Activated naive CD4-positive, alpha-beta T cell treated with anti-CD3 and anti-CD28 coated beads, Interleukin-2, amount 50 U/mL, for 16 hours (primary cell): ENCODE measurements at regions not wholly inside any gene's neighbourhood (a gene's known extent, or its start where the extent isn't known, plus 50 kb on each side); places are given as distances from the start of the nearest gene placed in this dataset.

Experiments
- DNase-seq: peaks from one replicate; pipeline ENCODE4 v3.0.0-alpha.2; 2020

DNA sequence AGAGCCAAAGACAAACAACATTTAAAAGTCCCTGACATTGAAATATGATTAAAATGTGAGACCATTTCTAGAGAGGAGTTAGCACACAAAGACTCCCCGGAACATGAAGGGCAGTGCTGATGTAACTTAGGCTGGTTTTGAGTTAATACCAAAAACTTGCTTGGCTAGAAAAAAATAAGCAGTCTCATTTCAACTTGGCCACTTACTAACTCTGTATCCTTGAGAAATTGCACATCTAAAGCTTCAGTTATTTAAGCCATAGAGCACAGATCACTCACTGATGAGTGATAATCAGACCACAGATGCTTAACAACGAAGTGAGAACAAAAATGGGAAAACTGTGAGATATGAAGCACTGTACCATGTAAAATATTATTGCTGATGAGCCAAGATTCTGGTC is 65.9 kb upstream of the MAOA start:
- no peak for DNase-seq

DNA sequence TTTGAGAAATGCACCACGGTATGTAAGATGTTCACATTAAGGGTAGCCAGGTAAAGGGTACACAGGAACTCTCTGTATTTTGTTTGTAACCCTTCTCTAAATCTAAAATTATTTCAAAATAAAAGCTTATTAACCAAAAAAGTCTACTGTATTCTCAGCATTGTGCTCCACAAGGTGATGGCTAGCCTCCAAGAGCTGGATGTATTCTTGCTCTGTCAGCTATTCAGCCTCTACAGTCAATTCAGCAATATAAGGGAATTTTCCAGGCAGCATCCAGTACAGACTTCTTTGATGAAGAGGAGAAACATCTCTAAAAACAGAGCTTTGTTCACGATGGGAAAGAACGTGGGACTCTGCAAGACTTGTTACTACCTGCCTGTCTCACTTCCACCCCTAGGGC is 63.5 kb upstream of the MAOA start:
- no peak for DNase-seq

DNA sequence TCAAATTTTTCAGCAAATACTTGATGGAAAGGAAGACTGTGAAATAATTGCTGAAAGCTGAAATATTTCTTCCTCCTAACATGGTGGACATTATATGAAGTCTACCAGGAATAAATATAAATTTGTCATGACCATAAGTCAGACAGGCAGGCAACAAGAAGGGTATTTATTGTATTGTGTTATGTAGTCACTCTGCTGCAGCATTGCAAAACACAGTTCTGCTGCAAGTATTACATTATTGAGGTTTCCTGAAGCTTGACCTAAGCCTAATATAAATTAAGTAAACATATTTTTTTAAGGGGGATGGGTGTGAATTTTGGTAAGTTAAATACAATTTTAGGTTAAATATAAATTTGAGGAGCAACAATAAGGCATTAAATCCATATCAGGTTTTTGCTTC is 60.2 kb upstream of the MAOA start:
- no peak for DNase-seq

DNA sequence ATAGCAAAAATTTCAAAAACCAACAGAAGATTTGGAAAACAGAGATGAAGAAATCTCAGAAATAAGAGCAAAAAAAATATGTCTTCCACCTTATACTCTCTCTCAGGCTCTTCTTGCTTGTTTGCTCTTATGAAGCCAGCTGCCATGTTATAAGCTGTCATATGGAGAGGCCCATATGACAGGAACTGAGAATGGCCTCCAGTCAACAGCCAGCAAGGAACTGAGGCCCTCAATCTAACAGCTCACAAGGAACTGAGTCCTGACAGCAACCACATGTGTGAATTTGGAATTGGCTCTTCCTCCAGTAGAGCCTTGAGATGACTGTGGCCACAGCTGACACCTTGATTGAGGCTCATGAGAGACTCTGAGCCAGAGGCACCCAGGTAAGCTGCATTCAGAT is 51.3 kb upstream of the MAOA start:
- no peak for DNase-seq

DNA sequence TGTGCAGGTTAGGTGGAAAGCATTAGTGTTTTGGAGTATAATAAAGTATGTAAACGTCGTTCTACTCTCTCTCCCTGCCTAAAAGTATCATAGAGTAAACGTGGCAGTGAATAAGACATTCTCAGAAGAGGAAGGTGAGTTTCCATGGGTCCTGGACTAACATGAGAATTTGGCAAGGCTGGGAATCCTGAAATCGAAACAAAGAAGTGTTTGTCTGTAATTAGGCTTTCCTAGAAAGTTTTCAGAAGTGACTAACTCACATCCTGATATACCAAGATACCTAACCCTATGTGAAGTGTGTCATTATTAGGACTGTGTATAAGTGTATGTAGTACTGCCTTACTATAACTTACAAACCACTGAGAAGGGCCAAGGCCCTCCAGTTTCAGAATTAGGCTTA is 50.7 kb upstream of the MAOA start:
- DNase-seq = no peak
